Right lobe of liver (tissue), 6 donors: ENCODE measurements at regions not wholly inside any gene's neighbourhood (a gene's known extent, or its start where the extent isn't known, plus 50 kb on each side); places are given as distances from the start of the nearest gene placed in this dataset.

Experiments
- ATAC-seq, 4 donors: fragments of 200-7000 bp; cut with Tn5 transposase; one replicate each; pipeline ENCODE4 v1.9.1; 2020; ENCODE audit warnings: mild to moderate bottlenecking in 4 of 4, moderate library complexity in 4 of 4
- DNase-seq, 3 donors: peaks; one replicate each; pipeline ENCODE4 v3.0.0-alpha.2; 2020
- H3K27ac ChIP-seq, 3 donors: fragments of 200-600 bp; one replicate each; pipeline ENCODE4 v1.8.0; 2022
- H3K27me3 ChIP-seq, 2 donors: fragments of 200-600 bp; one replicate each; pipeline ENCODE4 v1.8.0; 2022
- H3K36me3 ChIP-seq, 4 donors: fragments of 200-600 bp; sonication (generic) in 1 of 4; one replicate each; pipeline versions ENCODE4 v1.5.1 to v1.8.0; 2017 to 2022; ENCODE audit warnings: control low read depth in 1 of 4
- H3K4me1 ChIP-seq, 4 donors: fragments of 200-600 bp; sonication (generic) in 1 of 4; one replicate each; pipeline versions ENCODE4 v1.5.1 to v1.8.0; 2017 to 2022; ENCODE audit warnings: control low read depth in 1 of 4
- H3K4me3 ChIP-seq, 3 donors: fragments of 200-600 bp; one replicate each; pipeline ENCODE4 v1.8.0; 2022
- H3K9me3 ChIP-seq, 4 donors: fragments of 200-600 bp; sonication (generic) in 1 of 4; one replicate each; pipeline versions ENCODE4 v1.5.1 to v1.8.0; 2017 to 2022; ENCODE audit warnings: control low read depth in 1 of 4
- CTCF ChIP-seq, 4 donors: fragments of 200-600 bp in 3 of 4; fragments of 450-650 bp in 1 of 4; IDR thresholded peaks; one replicate each; pipeline versions ENCODE4 v1.5.1 to v1.8.0; 2016 to 2022; ENCODE audit warnings: antibody characterized with exemption in 4 of 4, mild to moderate bottlenecking in 2 of 4
- POLR2A ChIP-seq: fragments of 450-650 bp; IDR thresholded peaks from one replicate; pipeline ENCODE4 v1.6.1; 2017; ENCODE audit warnings: antibody characterized with exemption, mild to moderate bottlenecking
- WGBS: methylation state at CpG from one replicate; pipeline ENCODE4 v1.1.6; 2018; ENCODE audit warnings: low coverage, low lambda C conversion rate; ENCODE audit not compliant: insufficient coverage; ENCODE audit errors: missing lambda C conversion rate; 5-methylcytosine and 5-hydroxymethylcytosine counted together
- intact Hi-C, 2 donors: fragments of 100-400 bp; cut with DNase I; formaldehyde crosslinking; loops; one replicate each; pipeline versions ENCODE4 v1.11.2 to v1.14.1; 2022
- donor health status: DM: no; HTN: yes; CAD: no.
- donor health status: DM: no; HTN: no; CAD: no.
- donor health status: DM: no; HTN: no; CAD: no.
- donor health status: DM: no; HTN: yes; CAD: no.
- donor health status: DM: no; HTN: yes; CAD: no.

GRCh38 chr4:71141125-71141524, 147.7 kb downstream of the DCK start:
- 33% methylated on average over 1 of the region's 1 CpG for whole genome bisulfite sequencing
- H3K4me1 ChIP-seq, result no peaks in the 10 kb centered on the region
- H3K4me3 ChIP-seq, result no peak overlapping the region
- intact Hi-C loops, result no loop called here
- no peak for TF ChIP-seq CTCF (IDR thresholded peaks at IDR 0.05)
- no peak for TF ChIP-seq POLR2A
- ATAC-seq (no peak), DNase-seq (no peak)
- H3K27ac ChIP-seq, result no peak overlapping the region
- no peaks in the 10 kb centered on the region for H3K36me3 ChIP-seq
- H3K9me3 ChIP-seq, result no peaks in the 10 kb centered on the region
- no peaks in the 10 kb centered on the region for H3K27me3 ChIP-seq

- intact Hi-C loops, result no loop called here
- no peaks in the 10 kb centered on the region for H3K4me1 ChIP-seq
- H3K36me3 ChIP-seq, result no peaks in the 10 kb centered on the region
- no peak overlapping the region for H3K4me3 ChIP-seq
- no peak overlapping the region for H3K27ac ChIP-seq
- no peak for DNase-seq
- no peaks in the 10 kb centered on the region for H3K27me3 ChIP-seq
- H3K9me3 ChIP-seq, result no peaks in the 10 kb centered on the region
- no peak for ATAC-seq
- TF ChIP-seq POLR2A (no peak), CTCF (IDR thresholded peaks at IDR 0.05) (no peak)
These were observed 153.8 kb downstream of the DCK start for GRCh38 chr4:71147261-71147660.

- Histone ChIP-seq H3K27ac (no peak overlapping the region), H3K4me3 (no peak overlapping the region), H3K36me3 (no peaks in the 10 kb centered on the region), H3K27me3 (no peaks in the 10 kb centered on the region), H3K9me3 (no peaks in the 10 kb centered on the region), H3K4me1 (no peaks in the 10 kb centered on the region)
- TF ChIP-seq POLR2A (no peak), CTCF (IDR thresholded peaks at IDR 0.05) (no peak)
- 100% methylated on average over 1 of the region's 1 CpG for WGBS
- intact Hi-C loops, result no loop called here
- no peak for DNase-seq
- no peak for ATAC-seq
These were observed 155.1 kb downstream of the DCK start for GRCh38 chr4:71148545-71148944.

- ATAC-seq (no peak), DNase-seq (no peak)
- intact Hi-C loops, result no loop called here
- WGBS, result 74% methylated on average over 2 of the region's 2 CpGs
- H3K27ac ChIP-seq, result no peak overlapping the region
- H3K4me3 ChIP-seq, result no peak overlapping the region
- H3K36me3 ChIP-seq, result no peaks in the 10 kb centered on the region
- TF ChIP-seq CTCF (IDR thresholded peaks at IDR 0.05), result no peak
- no peak for TF ChIP-seq POLR2A
- no peaks in the 10 kb centered on the region for H3K27me3 ChIP-seq
- H3K9me3 ChIP-seq, result no peaks in the 10 kb centered on the region
- H3K4me1 ChIP-seq, result no peaks in the 10 kb centered on the region
These were observed 157.6 kb downstream of the DCK start for GRCh38 chr4:71151054-71151453.

GRCh38 chr4:71156616-71157015, 163.2 kb downstream of the DCK start:
- DNase-seq (no peak), ATAC-seq (no peak)
- no peaks in the 10 kb centered on the region for H3K36me3 ChIP-seq
- no peak overlapping the region for H3K27ac ChIP-seq
- WGBS, result 41% methylated on average over 4 of the region's 4 CpGs
- no peaks in the 10 kb centered on the region for H3K4me1 ChIP-seq
- intact Hi-C loops, result no loop called here
- TF ChIP-seq POLR2A (no peak), CTCF (IDR thresholded peaks at IDR 0.05) (no peak)
- no peaks in the 10 kb centered on the region for H3K27me3 ChIP-seq
- H3K4me3 ChIP-seq, result no peak overlapping the region
- no peaks in the 10 kb centered on the region for H3K9me3 ChIP-seq
